NCI-H82 treated with DMSO at 0.1 percent for 48 hours (cell line): ENCODE measurements at regions not wholly inside any gene's neighbourhood (a gene's known extent, or its start where the extent isn't known, plus 50 kb on each side); places are given as distances from the start of the nearest gene placed in this dataset.

ENCODE experiments used
- DNase-seq: peaks from one replicate; lab custom pipeline; 2025; ENCODE audit not compliant: unreplicated experiment; lab: John Stamatoyannopoulos, UW

DNA sequence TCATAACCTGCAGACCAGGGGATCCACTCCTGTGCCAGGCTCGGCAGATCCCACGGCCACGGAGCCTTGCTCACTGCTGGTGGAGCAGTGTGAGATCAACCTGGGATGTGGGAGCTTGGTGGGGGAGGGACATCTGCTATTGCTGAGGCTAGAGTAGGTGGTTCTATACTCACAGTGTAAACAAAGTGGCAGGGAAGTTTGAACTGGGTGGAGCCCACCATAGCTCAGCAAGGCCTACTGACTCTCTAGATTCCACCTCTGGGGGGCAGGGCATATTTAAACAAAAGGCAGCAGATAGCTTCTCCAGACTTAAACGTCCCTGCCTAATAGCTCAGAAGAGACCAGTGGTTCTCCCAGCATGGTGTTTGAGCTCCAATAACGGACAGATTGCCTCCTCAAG is 54.7 kb upstream of the EPHA5 start:
- no peak for DNase-seq
